Neuronal stem cell (in vitro differentiated cells): ENCODE measurements at regions not wholly inside any gene's neighbourhood (a gene's known extent, or its start where the extent isn't known, plus 50 kb on each side); places are given as distances from the start of the nearest gene placed in this dataset.
"Not testable (repeated sequence)": the region's sequence is repeated elsewhere in the genome, so short reads cannot be mapped to it uniquely, and the experiment has no call there.

Experiments used
- DNase-seq: peaks from one replicate; pipeline ENCODE4 v3.0.0-alpha.2; 2013; ENCODE audit warnings: low spot score
- H2AFZ ChIP-seq: one replicate; pipeline ENCODE4 v1.6.1; 2013; ENCODE audit warnings: mild to moderate bottlenecking, low read length, inconsistent platforms
- H2AK5ac ChIP-seq: 2 replicates; pipeline ENCODE4 v1.6.1; 2013; ENCODE audit warnings: low read depth, mild to moderate bottlenecking, inconsistent platforms, low read length, moderate library complexity, mixed read lengths
- H2BK120ac ChIP-seq: 2 replicates; pipeline ENCODE4 v1.6.1; 2013; ENCODE audit warnings: low read depth, mild to moderate bottlenecking, inconsistent platforms, low read length, moderate library complexity, mixed read lengths
- H2BK12ac ChIP-seq: one replicate; pipeline ENCODE4 v1.6.1; 2013; ENCODE audit warnings: low read length, inconsistent platforms
- H2BK15ac ChIP-seq: 2 replicates; pipeline ENCODE4 v1.6.1; 2013; ENCODE audit warnings: mild to moderate bottlenecking, low read length, inconsistent platforms, mixed read lengths
- H2BK5ac ChIP-seq: one replicate; pipeline ENCODE4 v1.6.1; 2013; ENCODE audit warnings: inconsistent platforms, mild to moderate bottlenecking, low read length, moderate library complexity
- H3K14ac ChIP-seq: one replicate; pipeline ENCODE4 v1.6.1; 2013; ENCODE audit warnings: low read length, inconsistent platforms
- H3K18ac ChIP-seq: 2 replicates; pipeline ENCODE4 v1.6.1; 2013; ENCODE audit warnings: low read length, inconsistent platforms
- H3K23ac ChIP-seq: 2 replicates; pipeline ENCODE4 v1.6.1; 2013; ENCODE audit warnings: low read depth, mild to moderate bottlenecking, mixed read lengths, low read length, inconsistent platforms; ENCODE audit not compliant: poor library complexity
- H3K27ac ChIP-seq: replicated peaks from 3 replicates; pipeline ENCODE4 v1.5.1; 2013; ENCODE audit warnings: low read length, inconsistent platforms
- H3K27me3 ChIP-seq, 3 experiments: 2 replicates each; pipeline ENCODE4 v1.6.1; 2013; ENCODE audit warnings: low read length in 3 of 3, mild to moderate bottlenecking in 2 of 3, inconsistent platforms in 1 of 3, low read depth in 1 of 3, mixed read lengths in 1 of 3, moderate library complexity in 1 of 3; ENCODE audit not compliant: control insufficient read depth in 3 of 3, insufficient read depth in 3 of 3
- H3K36me3 ChIP-seq, 2 donors: replicated peaks in 1 of 2; 2 replicates each; pipeline ENCODE4 v1.6.1; 2013; ENCODE audit warnings: low read length in 2 of 2; ENCODE audit not compliant: control insufficient read depth in 2 of 2, insufficient read depth in 2 of 2
- H3K4ac ChIP-seq: 2 replicates; pipeline ENCODE4 v1.6.1; 2013; ENCODE audit warnings: inconsistent platforms, mild to moderate bottlenecking, low read length, moderate library complexity
- H3K4me1 ChIP-seq, 2 donors: 1 replicate in 1 of 2; 2 replicates in 1 of 2; pipeline ENCODE4 v1.6.1; 2013; ENCODE audit warnings: low read length in 2 of 2, low read depth in 1 of 2; ENCODE audit not compliant: control insufficient read depth in 2 of 2, insufficient read depth in 1 of 2
- H3K4me2 ChIP-seq: one replicate; pipeline ENCODE4 v1.6.1; 2013; ENCODE audit warnings: mild to moderate bottlenecking, low read length, inconsistent platforms; ENCODE audit not compliant: insufficient read depth, poor library complexity, severe bottlenecking
- H3K4me3 ChIP-seq, 2 donors: 2 replicates each; pipeline ENCODE4 v1.5.1; 2013; ENCODE audit warnings: low read length in 2 of 2, mild to moderate bottlenecking in 2 of 2, inconsistent platforms in 1 of 2, moderate library complexity in 1 of 2
- H3K79me1 ChIP-seq: one replicate; pipeline ENCODE4 v1.6.1; 2013; ENCODE audit warnings: low read depth, mild to moderate bottlenecking, inconsistent platforms, low read length, moderate library complexity
- H3K9ac ChIP-seq: one replicate; pipeline ENCODE4 v1.6.1; 2013; ENCODE audit warnings: mild to moderate bottlenecking, low read depth, low read length, inconsistent platforms; ENCODE audit not compliant: poor library complexity
- H3K9me3 ChIP-seq, 2 donors: replicated peaks in 1 of 2; 2 replicates each; pipeline versions ENCODE3 to v1.6.1; 2013; ENCODE audit warnings: low read length in 2 of 2, mild to moderate bottlenecking in 2 of 2, inconsistent platforms in 1 of 2, low read depth in 1 of 2, mixed read lengths in 1 of 2, moderate library complexity in 1 of 2; ENCODE audit not compliant: control insufficient read depth in 2 of 2, insufficient read depth in 1 of 2
- H4K8ac ChIP-seq: one replicate; pipeline ENCODE4 v1.6.1; 2013; ENCODE audit warnings: low read depth, mild to moderate bottlenecking, inconsistent platforms, low read length, moderate library complexity
- H4K91ac ChIP-seq: one replicate; pipeline ENCODE4 v1.6.1; 2013; ENCODE audit warnings: low read length, low read depth, mild to moderate bottlenecking, inconsistent platforms; ENCODE audit not compliant: poor library complexity
- WGBS, 2 donors: extraction: QIAGEN DNeasy Blood & Tissue Kit; methylation state at CpG; one replicate each; pipeline ENCODE4 v1.1.7; 2013; ENCODE audit warnings: missing lambda C conversion rate in 2 of 2, mixed read lengths in 1 of 2; ENCODE audit not compliant: insufficient read length in 2 of 2, insufficient replicate concordance in 1 of 2; ENCODE audit errors: extremely low coverage in 2 of 2; 5-methylcytosine and 5-hydroxymethylcytosine counted together

GRCh38 chr2:91497129-91498064 is 2805.9 kb downstream of the RPIA start:
- H3K23ac ChIP-seq, H3K18ac ChIP-seq, H3K4me1 ChIP-seq, H3K9ac ChIP-seq, H3K4me2 ChIP-seq, H3K4me3 ChIP-seq, H3K27ac ChIP-seq, H3K4ac ChIP-seq, H3K36me3 ChIP-seq, H2BK5ac ChIP-seq, H2BK12ac ChIP-seq, H3K14ac ChIP-seq, H2AK5ac ChIP-seq, H3K79me1 ChIP-seq, H2BK15ac ChIP-seq, DNase-seq, H4K8ac ChIP-seq, H3K27me3 ChIP-seq, H2AFZ ChIP-seq, H3K9me3 ChIP-seq, H4K91ac ChIP-seq, H2BK120ac ChIP-seq: not testable (repeated sequence)
- no CpG with 5 or more reads among the region's 18 CpGs for WGBS, 2 donors

- not testable (repeated sequence) for H3K23ac ChIP-seq, H2BK5ac ChIP-seq, H4K91ac ChIP-seq, H3K27me3 ChIP-seq, H3K4me1 ChIP-seq, H3K4me3 ChIP-seq, H3K4me2 ChIP-seq, H3K27ac ChIP-seq, H3K36me3 ChIP-seq, H2AK5ac ChIP-seq, H3K79me1 ChIP-seq, H2BK12ac ChIP-seq, H4K8ac ChIP-seq, H3K18ac ChIP-seq, H3K9me3 ChIP-seq, H2BK15ac ChIP-seq, H3K14ac ChIP-seq, H3K4ac ChIP-seq, H3K9ac ChIP-seq, H2BK120ac ChIP-seq, H2AFZ ChIP-seq, DNase-seq
These were observed 2806.6 kb downstream of the RPIA start for GRCh38 chr2:91498065-91498449.

GRCh38 chr2:91498513-91499250 is 2807.2 kb downstream of the RPIA start:
- Histone ChIP-seq H3K23ac (peak overlapping the region; percentile 93), H3K9ac (peak overlapping the region; percentile 44), H3K14ac (peak overlapping the region; percentile 99), H3K18ac (peak overlapping the region; percentile 87)
- H2BK120ac ChIP-seq, H3K27ac ChIP-seq, H2AFZ ChIP-seq, H3K27me3 ChIP-seq, H2BK12ac ChIP-seq, H4K91ac ChIP-seq, H3K9me3 ChIP-seq, H3K4me1 ChIP-seq, H2AK5ac ChIP-seq, H3K4me3 ChIP-seq, H3K36me3 ChIP-seq, H3K4ac ChIP-seq, H4K8ac ChIP-seq, DNase-seq, H2BK15ac ChIP-seq, H3K4me2 ChIP-seq, H2BK5ac ChIP-seq, H3K79me1 ChIP-seq: not testable (repeated sequence)
- no CpG with 5 or more reads among the region's 2 CpGs for WGBS, 2 donors

- DNase-seq, H2BK5ac ChIP-seq, H3K4me1 ChIP-seq, H3K27ac ChIP-seq, H3K4me2 ChIP-seq, H3K79me1 ChIP-seq, H3K36me3 ChIP-seq, H3K27me3 ChIP-seq, H3K4me3 ChIP-seq, H2BK12ac ChIP-seq, H3K9me3 ChIP-seq, H2AK5ac ChIP-seq, H2AFZ ChIP-seq, H4K91ac ChIP-seq, H2BK120ac ChIP-seq, H2BK15ac ChIP-seq, H3K4ac ChIP-seq, H3K9ac ChIP-seq, H4K8ac ChIP-seq: not testable (repeated sequence)
- Histone ChIP-seq H3K23ac (peak overlapping the region; percentile 55), H3K18ac (peak overlapping the region; percentile 38), H3K14ac (peak overlapping the region; percentile 99)
- no CpG with 5 or more reads among the region's 5 CpGs for WGBS, 2 donors
These were observed 2808.1 kb downstream of the RPIA start for GRCh38 chr2:91499431-91500050.
